ENCODE measurements at regions not wholly inside any gene's neighbourhood (a gene's known extent, or its start where the extent isn't known, plus 50 kb on each side); places are given as distances from the start of the nearest gene placed in this dataset.

DNA sequence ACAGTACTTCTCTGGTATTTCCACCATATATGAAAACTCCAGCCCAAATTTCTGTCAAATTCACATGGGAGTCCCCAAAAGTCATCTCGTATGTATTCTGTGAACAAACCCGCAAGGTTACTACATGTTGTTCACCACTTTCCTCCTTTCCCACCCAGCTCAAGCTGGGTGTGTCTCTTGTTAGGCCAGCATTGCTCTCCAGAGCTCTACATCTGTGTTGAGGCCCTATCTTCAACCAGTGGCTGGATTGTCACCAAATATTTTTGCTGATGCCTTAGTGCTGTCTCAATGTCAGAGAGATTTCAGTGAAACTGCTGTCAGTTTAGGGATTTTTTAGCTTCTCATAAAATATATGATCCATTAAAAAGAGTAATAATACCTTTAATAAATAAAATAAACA lies 230.9 kb downstream of the BTG1 start:
- H3K27ac ChIP-seq (ENCODE audit: low read depth in 1 of 2, low read length in 2 of 2), result no peak overlapping the region
- no peak overlapping the region for H3K9ac ChIP-seq (ENCODE audit: low read depth in 1 of 2, low read length in 2 of 2)
- no peak for DNase-seq (ENCODE audit: low spot score)
- H3K9me3 ChIP-seq (ENCODE audit: control insufficient read depth in 4 of 4, low read length in 3 of 4), result no peaks in the 10 kb centered on the region
- no peaks in the 10 kb centered on the region for H3K4me1 ChIP-seq (ENCODE audit: control insufficient read depth in 4 of 4, insufficient read depth in 4 of 4, low read length in 3 of 4)
- no peak overlapping the region for H3K4me3 ChIP-seq (ENCODE audit: low read depth in 1 of 3, low read length in 3 of 3)
- H3K36me3 ChIP-seq (ENCODE audit: control insufficient read depth in 4 of 4, insufficient read depth in 3 of 4, low read depth in 1 of 4, low read length in 3 of 4), result no peaks in the 10 kb centered on the region
- H3K27me3 ChIP-seq (ENCODE audit: control insufficient read depth in 4 of 4, insufficient read depth in 4 of 4, low read length in 3 of 4), result no peaks in the 10 kb centered on the region
- no peak for TF ChIP-seq FOXA1 (IDR thresholded peaks at IDR 0.05)
- TF ChIP-seq HNF4G (IDR thresholded peaks at IDR 0.05), result no peak
- WGBS, result 97% methylated on average over 2 of the region's 2 CpGs

DNA sequence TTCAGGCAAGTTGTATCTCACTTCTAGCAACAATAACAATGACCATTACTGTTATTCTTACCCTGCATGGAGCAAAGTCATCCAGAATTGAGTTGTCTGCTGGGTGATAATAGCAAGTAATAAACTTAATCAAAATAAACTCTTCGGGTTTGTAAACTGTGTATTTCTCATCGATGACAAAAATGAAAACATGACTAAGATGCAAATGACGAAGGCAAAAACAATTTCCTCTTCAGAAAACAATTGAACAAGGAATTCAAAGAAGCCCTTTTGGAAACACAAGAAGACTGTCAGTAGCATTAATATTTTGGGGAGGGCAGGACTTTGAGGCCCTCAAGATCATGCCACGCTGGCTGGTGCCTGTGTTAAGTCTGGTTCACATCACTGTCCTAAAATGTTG lies 232.0 kb downstream of the BTG1 start:
- no peaks in the 10 kb centered on the region for H3K36me3 ChIP-seq (ENCODE audit: control insufficient read depth in 4 of 4, insufficient read depth in 3 of 4, low read depth in 1 of 4, low read length in 3 of 4)
- H3K27me3 ChIP-seq (ENCODE audit: control insufficient read depth in 4 of 4, insufficient read depth in 4 of 4, low read length in 3 of 4), result no peaks in the 10 kb centered on the region
- no peak for TF ChIP-seq MAX (IDR thresholded peaks at IDR 0.05)
- TF ChIP-seq, protein P1, sequence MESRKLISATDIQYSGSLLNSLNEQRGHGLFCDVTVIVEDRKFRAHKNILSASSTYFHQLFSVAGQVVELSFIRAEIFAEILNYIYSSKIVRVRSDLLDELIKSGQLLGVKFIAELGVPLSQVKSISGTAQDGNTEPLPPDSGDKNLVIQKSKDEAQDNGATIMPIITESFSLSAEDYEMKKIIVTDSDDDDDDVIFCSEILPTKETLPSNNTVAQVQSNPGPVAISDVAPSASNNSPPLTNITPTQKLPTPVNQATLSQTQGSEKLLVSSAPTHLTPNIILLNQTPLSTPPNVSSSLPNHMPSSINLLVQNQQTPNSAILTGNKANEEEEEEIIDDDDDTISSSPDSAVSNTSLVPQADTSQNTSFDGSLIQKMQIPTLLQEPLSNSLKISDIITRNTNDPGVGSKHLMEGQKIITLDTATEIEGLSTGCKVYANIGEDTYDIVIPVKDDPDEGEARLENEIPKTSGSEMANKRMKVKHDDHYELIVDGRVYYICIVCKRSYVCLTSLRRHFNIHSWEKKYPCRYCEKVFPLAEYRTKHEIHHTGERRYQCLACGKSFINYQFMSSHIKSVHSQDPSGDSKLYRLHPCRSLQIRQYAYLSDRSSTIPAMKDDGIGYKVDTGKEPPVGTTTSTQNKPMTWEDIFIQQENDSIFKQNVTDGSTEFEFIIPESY (IDR thresholded peaks at IDR 0.05), result no peak
- TF ChIP-seq HNF4A (conservative IDR thresholded peaks at IDR 0.05), result no peak
- TF ChIP-seq FOXA2 (IDR thresholded peaks at IDR 0.05), result no peak
- no peak for TF ChIP-seq TAF1 (conservative IDR thresholded peaks at IDR 0.05)
- TF ChIP-seq, protein P2, sequence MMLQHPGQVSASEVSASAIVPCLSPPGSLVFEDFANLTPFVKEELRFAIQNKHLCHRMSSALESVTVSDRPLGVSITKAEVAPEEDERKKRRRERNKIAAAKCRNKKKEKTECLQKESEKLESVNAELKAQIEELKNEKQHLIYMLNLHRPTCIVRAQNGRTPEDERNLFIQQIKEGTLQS (IDR thresholded peaks at IDR 0.05), result no peak
- no peak for TF ChIP-seq GABPA (IDR thresholded peaks at IDR 0.05 in 1 of 2, conservative IDR thresholded peaks at IDR 0.05 in 1 of 2)
- no peak for TF ChIP-seq CTCF (IDR thresholded peaks at IDR 0.05; ENCODE audit: low read depth, low read length, missing input control)
- no peak for TF ChIP-seq NR2F2 (IDR thresholded peaks at IDR 0.05)
- TF ChIP-seq HNF4G (IDR thresholded peaks at IDR 0.05), result no peak
- TF ChIP-seq, protein P3, sequence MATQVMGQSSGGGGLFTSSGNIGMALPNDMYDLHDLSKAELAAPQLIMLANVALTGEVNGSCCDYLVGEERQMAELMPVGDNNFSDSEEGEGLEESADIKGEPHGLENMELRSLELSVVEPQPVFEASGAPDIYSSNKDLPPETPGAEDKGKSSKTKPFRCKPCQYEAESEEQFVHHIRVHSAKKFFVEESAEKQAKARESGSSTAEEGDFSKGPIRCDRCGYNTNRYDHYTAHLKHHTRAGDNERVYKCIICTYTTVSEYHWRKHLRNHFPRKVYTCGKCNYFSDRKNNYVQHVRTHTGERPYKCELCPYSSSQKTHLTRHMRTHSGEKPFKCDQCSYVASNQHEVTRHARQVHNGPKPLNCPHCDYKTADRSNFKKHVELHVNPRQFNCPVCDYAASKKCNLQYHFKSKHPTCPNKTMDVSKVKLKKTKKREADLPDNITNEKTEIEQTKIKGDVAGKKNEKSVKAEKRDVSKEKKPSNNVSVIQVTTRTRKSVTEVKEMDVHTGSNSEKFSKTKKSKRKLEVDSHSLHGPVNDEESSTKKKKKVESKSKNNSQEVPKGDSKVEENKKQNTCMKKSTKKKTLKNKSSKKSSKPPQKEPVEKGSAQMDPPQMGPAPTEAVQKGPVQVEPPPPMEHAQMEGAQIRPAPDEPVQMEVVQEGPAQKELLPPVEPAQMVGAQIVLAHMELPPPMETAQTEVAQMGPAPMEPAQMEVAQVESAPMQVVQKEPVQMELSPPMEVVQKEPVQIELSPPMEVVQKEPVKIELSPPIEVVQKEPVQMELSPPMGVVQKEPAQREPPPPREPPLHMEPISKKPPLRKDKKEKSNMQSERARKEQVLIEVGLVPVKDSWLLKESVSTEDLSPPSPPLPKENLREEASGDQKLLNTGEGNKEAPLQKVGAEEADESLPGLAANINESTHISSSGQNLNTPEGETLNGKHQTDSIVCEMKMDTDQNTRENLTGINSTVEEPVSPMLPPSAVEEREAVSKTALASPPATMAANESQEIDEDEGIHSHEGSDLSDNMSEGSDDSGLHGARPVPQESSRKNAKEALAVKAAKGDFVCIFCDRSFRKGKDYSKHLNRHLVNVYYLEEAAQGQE (IDR thresholded peaks at IDR 0.05), result no peak
- TF ChIP-seq SP1 (IDR thresholded peaks at IDR 0.05), result no peak
- TF ChIP-seq RXRA (IDR thresholded peaks at IDR 0.05), result no peak
- TF ChIP-seq JUND (IDR thresholded peaks at IDR 0.05), result no peak
- TF ChIP-seq YY1 (IDR thresholded peaks at IDR 0.05), result no peak
- no peak for TF ChIP-seq EGR1 (IDR thresholded peaks at IDR 0.05; ENCODE audit: low read depth in 2 of 2)
- TF ChIP-seq FOXA1 (IDR thresholded peaks at IDR 0.05), result no peak
- TF ChIP-seq RAD21 (IDR thresholded peaks at IDR 0.05), result no peak
- 89% methylated on average over 4 of the region's 4 CpGs for whole genome bisulfite sequencing
- no peak overlapping the region for H3K9ac ChIP-seq (ENCODE audit: low read depth in 1 of 2, low read length in 2 of 2)
- no peak overlapping the region for H3K27ac ChIP-seq (ENCODE audit: low read depth in 1 of 2, low read length in 2 of 2)
- no peaks in the 10 kb centered on the region for H3K9me3 ChIP-seq (ENCODE audit: control insufficient read depth in 4 of 4, low read length in 3 of 4)
- H3K4me1 ChIP-seq (ENCODE audit: control insufficient read depth in 4 of 4, insufficient read depth in 4 of 4, low read length in 3 of 4), result no peaks in the 10 kb centered on the region
- no peak for DNase-seq (ENCODE audit: low spot score)
- no peak overlapping the region for H3K4me3 ChIP-seq (ENCODE audit: low read depth in 1 of 3, low read length in 3 of 3)

Measured in liver (tissue), 8 donors.